H1 (cell line): ENCODE measurements at regions not wholly inside any gene's neighbourhood (a gene's known extent, or its start where the extent isn't known, plus 50 kb on each side); places are given as distances from the start of the nearest gene placed in this dataset.

Experiments
- CTCF ChIA-PET: fragments of 300-600 bp; sonication (Branson Sonifier 250); formaldehyde crosslinking; loops from one replicate; lab custom pipeline; 2021; ENCODE audit not compliant: partially characterized antibody; lab: Charles Lee
- POLR2A ChIA-PET: fragments of 300-600 bp; sonication (Branson Sonifier 250); formaldehyde crosslinking; loops from one replicate; lab custom pipeline; 2021; ENCODE audit warnings: inconsistent platforms; ENCODE audit not compliant: partially characterized antibody; lab: Charles Lee
- DNase-seq, 2 experiments: peaks; one replicate each; pipeline versions ENCODE4 v3.0.0 to v3.0.0-alpha.2; 2010 to 2022; ENCODE audit warnings: low spot score in 2 of 2, low read depth in 1 of 2, mixed read lengths in 1 of 2
- FAIRE-seq: peaks from 2 replicates; lab custom pipeline; 2011; peaks lifted over from hg19 to GRCh38; lab: Jason Lieb, UNC
- H2AFZ ChIP-seq: 2 replicates; pipeline ENCODE4 v1.8.1; 2012; ENCODE audit warnings: low read length, inconsistent platforms
- H2AK5ac ChIP-seq: 2 replicates; pipeline ENCODE4 v1.6.1; 2013; ENCODE audit warnings: low read depth, low read length
- H2BK120ac ChIP-seq: replicated peaks from 2 replicates; pipeline ENCODE3; 2013; ENCODE audit warnings: low read depth, low read length, inconsistent platforms
- H2BK12ac ChIP-seq: 2 replicates; pipeline ENCODE4 v1.6.1; 2013; ENCODE audit warnings: low read depth, low read length
- H2BK15ac ChIP-seq: 2 replicates; pipeline ENCODE4 v1.6.1; 2013; ENCODE audit warnings: low read length
- H2BK20ac ChIP-seq: 2 replicates; pipeline ENCODE4 v1.6.1; 2013; ENCODE audit warnings: low read length
- H2BK5ac ChIP-seq: 2 replicates; pipeline ENCODE4 v1.6.1; 2013; ENCODE audit warnings: low read depth, low read length
- H3K14ac ChIP-seq: 2 replicates; pipeline ENCODE4 v1.6.1; 2013; ENCODE audit warnings: inconsistent platforms; ENCODE audit not compliant: insufficient read length
- H3K18ac ChIP-seq: 2 replicates; pipeline ENCODE4 v1.6.1; 2013; ENCODE audit warnings: low read length; ENCODE audit errors: extremely low read depth
- H3K23ac ChIP-seq: 2 replicates; pipeline ENCODE4 v1.6.1; 2013; ENCODE audit warnings: inconsistent platforms; ENCODE audit not compliant: insufficient read length
- H3K23me2 ChIP-seq: 2 replicates; pipeline ENCODE4 v1.6.1; 2013; ENCODE audit warnings: low read depth, low read length
- H3K27ac ChIP-seq: 2 replicates; pipeline ENCODE4 v1.6.1; 2011; ENCODE audit warnings: low read depth, low read length, inconsistent platforms
- H3K27me3 ChIP-seq, 4 experiments: replicated peaks in 1 of 4; 1 replicate in 1 of 4; 2 replicates in 3 of 4; pipeline versions ENCODE4 v1.6.1 to v1.8.1; 2011 to 2013; ENCODE audit warnings: low read length in 3 of 4, mild to moderate bottlenecking in 3 of 4, inconsistent platforms in 2 of 4, mixed read lengths in 2 of 4, moderate library complexity in 1 of 4; ENCODE audit not compliant: control insufficient read depth in 3 of 4, insufficient read depth in 3 of 4; ENCODE audit errors: extremely low read depth in 1 of 4
- H3K36me3 ChIP-seq, 4 experiments: 2 replicates each; pipeline versions ENCODE4 v1.6.1 to v1.8.1; 2011 to 2013; ENCODE audit warnings: mild to moderate bottlenecking in 4 of 4, low read length in 3 of 4, moderate library complexity in 2 of 4, control low read depth in 1 of 4, inconsistent platforms in 1 of 4; ENCODE audit not compliant: insufficient read depth in 4 of 4, control insufficient read depth in 2 of 4
- H3K4ac ChIP-seq: replicated peaks from 2 replicates; pipeline ENCODE3; 2013; ENCODE audit warnings: low read length, low read depth, mixed read lengths, inconsistent platforms; ENCODE audit not compliant: insufficient read length
- H3K4me1 ChIP-seq, 4 experiments: replicated peaks in 1 of 4; 1 replicate in 1 of 4; 2 replicates in 3 of 4; pipeline versions ENCODE4 v1.6.1 to v1.8.1; 2011 to 2013; ENCODE audit warnings: low read length in 3 of 4, inconsistent platforms in 2 of 4, mixed read lengths in 1 of 4; ENCODE audit not compliant: insufficient read depth in 4 of 4, control insufficient read depth in 3 of 4
- H3K4me2 ChIP-seq, 2 experiments: 2 replicates each; pipeline versions ENCODE4 v1.6.1 to v1.8.1; 2011 to 2013; ENCODE audit warnings: low read depth in 2 of 2, low read length in 2 of 2, control low read depth in 1 of 2, inconsistent platforms in 1 of 2, mild to moderate bottlenecking in 1 of 2; ENCODE audit not compliant: insufficient read depth in 1 of 2
- H3K4me3 ChIP-seq, 4 experiments: fragments of 200-600, 300-600 bp in 1 of 4; sonication (generic), shearing (Covaris generic), sonication (Bioruptor Twin) in 1 of 4; 2 replicates each; pipeline versions ENCODE4 v1.5.1 to v1.8.1; 2011 to 2016; ENCODE audit warnings: low read length in 4 of 4, low read depth in 3 of 4, control low read depth in 2 of 4, inconsistent platforms in 2 of 4, mild to moderate bottlenecking in 2 of 4, mixed read lengths in 1 of 4, moderate library complexity in 1 of 4; ENCODE audit not compliant: insufficient read depth in 2 of 4; ENCODE audit errors: extremely low read depth in 1 of 4
- H3K56ac ChIP-seq: replicated peaks from 2 replicates; pipeline ENCODE3; 2013; ENCODE audit warnings: low read depth, mild to moderate bottlenecking, mixed read lengths, low read length, inconsistent platforms; ENCODE audit not compliant: insufficient read length
- H3K79me1 ChIP-seq: 2 replicates; pipeline ENCODE4 v1.6.1; 2013; ENCODE audit warnings: low read depth, low read length, control low read depth
- H3K79me2 ChIP-seq, 2 experiments: 2 replicates each; pipeline versions ENCODE4 v1.6.1 to v1.8.1; 2012 to 2013; ENCODE audit warnings: low read length in 2 of 2, mild to moderate bottlenecking in 2 of 2, inconsistent platforms in 1 of 2; ENCODE audit not compliant: insufficient read depth in 2 of 2, control insufficient read depth in 1 of 2
- H3K9ac ChIP-seq, 4 experiments: replicated peaks in 1 of 4; 1 replicate in 1 of 4; 2 replicates in 3 of 4; pipeline versions ENCODE4 v1.6.1 to v1.8.1; 2011 to 2013; ENCODE audit warnings: low read depth in 3 of 4, low read length in 3 of 4, control low read depth in 2 of 4, mild to moderate bottlenecking in 2 of 4, moderate library complexity in 2 of 4, inconsistent platforms in 1 of 4; ENCODE audit errors: extremely low read depth in 1 of 4
- H3K9me3 ChIP-seq, 2 experiments: 2 replicates each; pipeline versions ENCODE4 v1.6.1 to v1.8.1; 2012 to 2013; ENCODE audit warnings: mild to moderate bottlenecking in 2 of 2, moderate library complexity in 2 of 2, control low read depth in 1 of 2, inconsistent platforms in 1 of 2, low read depth in 1 of 2, low read length in 1 of 2, mixed read lengths in 1 of 2; ENCODE audit not compliant: insufficient read depth in 2 of 2
- H4K20me1 ChIP-seq, 2 experiments: replicated peaks in 1 of 2; 2 replicates each; pipeline versions ENCODE3 to v1.8.1; 2011 to 2013; ENCODE audit warnings: inconsistent platforms in 2 of 2, low read length in 2 of 2, mild to moderate bottlenecking in 1 of 2; ENCODE audit not compliant: insufficient read depth in 2 of 2, control insufficient read depth in 1 of 2
- H4K5ac ChIP-seq: 2 replicates; pipeline ENCODE4 v1.6.1; 2013; ENCODE audit warnings: low read length, low read depth, mixed read lengths, inconsistent platforms; ENCODE audit not compliant: insufficient read length
- H4K8ac ChIP-seq: 2 replicates; pipeline ENCODE4 v1.8.0; 2013; ENCODE audit warnings: mild to moderate bottlenecking, moderate library complexity, low read length, inconsistent platforms; ENCODE audit not compliant: insufficient read depth; ENCODE audit errors: extremely low read depth
- H4K91ac ChIP-seq: replicated peaks from 2 replicates; pipeline ENCODE3; 2013; ENCODE audit warnings: low read length, mixed read lengths, inconsistent platforms; ENCODE audit not compliant: insufficient read length
- BRCA1 ChIP-seq: IDR thresholded peaks from 2 replicates; pipeline ENCODE4 v1.6.1; 2012; ENCODE audit warnings: low read depth, low read length, improper control_type of control experiment
- JUND ChIP-seq: IDR thresholded peaks from 2 replicates; pipeline ENCODE4 v1.6.1; 2011; ENCODE audit warnings: mild to moderate bottlenecking, improper control_type of control experiment, low read length
- KDM1A ChIP-seq: fragments of 200-600, 300-600 bp; sonication (generic); IDR thresholded peaks from 2 replicates; pipeline ENCODE4 v1.7.1; 2016; ENCODE audit warnings: mild to moderate bottlenecking, low read length, borderline replicate concordance
- RFX5 ChIP-seq: IDR thresholded peaks from 2 replicates; pipeline ENCODE4 v1.6.1; 2011; ENCODE audit warnings: low read depth, low read length, improper control_type of control experiment, borderline replicate concordance
- TAF1 ChIP-seq: IDR thresholded peaks from 2 replicates; pipeline ENCODE4 v1.6.1; 2011; ENCODE audit warnings: mild to moderate bottlenecking, low read depth, low read length
- TAF7 ChIP-seq: optimal IDR thresholded peaks from 2 replicates; pipeline ENCODE3; 2011; ENCODE audit warnings: low read depth, mild to moderate bottlenecking, inconsistent platforms, low read length, moderate library complexity, borderline replicate concordance
- WGBS, 2 experiments: shearing (Covaris generic) in 1 of 2; methylation state at CpG; one replicate each; pipeline versions ENCODE4 v1.1.6 to v1.1.7; 2013 to 2015; ENCODE audit warnings: low lambda C conversion rate in 2 of 2, mixed read lengths in 2 of 2, inconsistent platforms in 1 of 2, low coverage in 1 of 2, missing lambda C conversion rate in 1 of 2; ENCODE audit not compliant: insufficient replicate concordance in 2 of 2, insufficient coverage in 1 of 2, insufficient read length in 1 of 2; ENCODE audit errors: extremely low coverage in 1 of 2, missing lambda C conversion rate in 1 of 2; 5-methylcytosine and 5-hydroxymethylcytosine counted together
- TF ChIP-seq, protein P1 (sequence below): IDR thresholded peaks from 2 replicates; pipeline ENCODE4 v1.6.1; 2011; ENCODE audit warnings: low read length, improper control_type of control experiment

GRCh38 chr3:154783061-154783460, 297.1 kb upstream of the MME start:
- TF ChIP-seq KDM1A (no peak), TAF7 (no peak), JUND (no peak), RFX5 (no peak), BRCA1 (no peak), TAF1 (no peak)
- TF ChIP-seq, protein P1, sequence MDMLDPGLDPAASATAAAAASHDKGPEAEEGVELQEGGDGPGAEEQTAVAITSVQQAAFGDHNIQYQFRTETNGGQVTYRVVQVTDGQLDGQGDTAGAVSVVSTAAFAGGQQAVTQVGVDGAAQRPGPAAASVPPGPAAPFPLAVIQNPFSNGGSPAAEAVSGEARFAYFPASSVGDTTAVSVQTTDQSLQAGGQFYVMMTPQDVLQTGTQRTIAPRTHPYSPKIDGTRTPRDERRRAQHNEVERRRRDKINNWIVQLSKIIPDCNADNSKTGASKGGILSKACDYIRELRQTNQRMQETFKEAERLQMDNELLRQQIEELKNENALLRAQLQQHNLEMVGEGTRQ = no peak
- Histone ChIP-seq H3K4me3 (no peak overlapping the region), H3K14ac (no peak overlapping the region), H3K23ac (no peak overlapping the region), H3K79me1 (no peaks in the 10 kb centered on the region), H3K56ac (no peak overlapping the region), H3K36me3 (no peaks in the 10 kb centered on the region), H2BK12ac (no peak overlapping the region), H3K27me3 (no peaks in the 10 kb centered on the region), H2BK5ac (no peak overlapping the region), H3K18ac (no peak overlapping the region), H3K9me3 (no peaks in the 10 kb centered on the region), H3K79me2 (no peaks in the 10 kb centered on the region), H3K4me2 (no peak overlapping the region), H2BK15ac (no peak overlapping the region), H2BK20ac (no peak overlapping the region), H3K4ac (no peak overlapping the region), H3K23me2 (no peaks in the 10 kb centered on the region), H4K8ac (no peak overlapping the region), H3K4me1 (no peaks in the 10 kb centered on the region; a peak in 1 of 7 replicates), H4K20me1 (no peaks in the 10 kb centered on the region), H2AFZ (no peak overlapping the region), H4K91ac (no peak overlapping the region), H3K27ac (no peak overlapping the region), H2AK5ac (no peak overlapping the region), H4K5ac (no peak overlapping the region), H3K9ac (no peak overlapping the region), H2BK120ac (no peak overlapping the region)
- ChIA-PET POLR2A (no interaction called here), CTCF (no interaction called here)
- no peak for DNase-seq
- 93% methylated on average over 3 of the region's 3 CpGs; no CpG with 5 or more reads in 1 of the 2 experiments for whole genome bisulfite sequencing, 2 experiments
- no peak for FAIRE-seq
